ENCODE measurements at regions not wholly inside any gene's neighbourhood (a gene's known extent, or its start where the extent isn't known, plus 50 kb on each side); places are given as distances from the start of the nearest gene placed in this dataset.

DNA sequence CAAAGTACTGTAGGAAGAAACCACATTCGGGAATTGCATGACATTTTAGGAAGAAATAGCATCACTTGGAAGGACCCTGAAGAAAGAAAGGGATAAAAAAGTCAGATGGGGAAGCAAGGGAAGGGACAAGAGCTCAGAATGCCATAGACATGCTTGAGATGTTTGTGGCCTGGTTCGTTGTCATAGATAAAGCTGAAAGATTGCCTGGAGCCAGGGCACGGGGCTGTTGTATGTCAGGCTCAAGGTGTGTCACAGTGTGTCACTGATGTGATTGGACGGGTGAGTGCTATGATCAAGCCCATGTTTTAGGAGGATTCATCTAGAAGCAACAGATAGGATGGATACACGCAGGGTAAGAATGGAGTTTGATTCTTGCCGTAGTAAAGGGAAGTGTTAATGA is 216.2 kb upstream of the SOX4 start:
- no peak overlapping the region for H3K27ac ChIP-seq (ENCODE audit: low read length)
- H3K9me2 ChIP-seq (ENCODE audit: insufficient read depth, low read length): no peaks in the 10 kb centered on the region
- no peak overlapping the region for H3K4me3 ChIP-seq (ENCODE audit: low read length)
- H4K20me1 ChIP-seq (ENCODE audit: insufficient read depth): no peaks in the 10 kb centered on the region
- H3K9me3 ChIP-seq (ENCODE audit: low read length): no peaks in the 10 kb centered on the region
- no peak overlapping the region for H3K4me2 ChIP-seq (ENCODE audit: low read length)
- H3F3A ChIP-seq (ENCODE audit: insufficient read depth, low read length, poor library complexity, severe bottlenecking): no peaks in the 10 kb centered on the region
- no peaks in the 10 kb centered on the region for H3K27me3 ChIP-seq (ENCODE audit: insufficient read depth, low read depth, low read length)
- TF ChIP-seq SMC3 (conservative IDR thresholded peaks at IDR 0.05; ENCODE audit: poor library complexity) (no peak), CTCF (IDR thresholded peaks at IDR 0.05; ENCODE audit: poor library complexity, severe bottlenecking) (no peak), POLR2AphosphoS5 (IDR thresholded peaks at IDR 0.05) (no peak), TAF1 (IDR thresholded peaks at IDR 0.05; ENCODE audit: low read depth) (no peak), MXI1 (conservative IDR thresholded peaks at IDR 0.05; ENCODE audit: poor library complexity, severe bottlenecking) (no peak), RAD21 (conservative IDR thresholded peaks at IDR 0.05) (no peak), EZH2 (IDR thresholded peaks at IDR 0.05; ENCODE audit: borderline replicate concordance, insufficient read depth, low read length, poor library complexity, severe bottlenecking) (no peak)
- TF ChIP-seq, protein P1, sequence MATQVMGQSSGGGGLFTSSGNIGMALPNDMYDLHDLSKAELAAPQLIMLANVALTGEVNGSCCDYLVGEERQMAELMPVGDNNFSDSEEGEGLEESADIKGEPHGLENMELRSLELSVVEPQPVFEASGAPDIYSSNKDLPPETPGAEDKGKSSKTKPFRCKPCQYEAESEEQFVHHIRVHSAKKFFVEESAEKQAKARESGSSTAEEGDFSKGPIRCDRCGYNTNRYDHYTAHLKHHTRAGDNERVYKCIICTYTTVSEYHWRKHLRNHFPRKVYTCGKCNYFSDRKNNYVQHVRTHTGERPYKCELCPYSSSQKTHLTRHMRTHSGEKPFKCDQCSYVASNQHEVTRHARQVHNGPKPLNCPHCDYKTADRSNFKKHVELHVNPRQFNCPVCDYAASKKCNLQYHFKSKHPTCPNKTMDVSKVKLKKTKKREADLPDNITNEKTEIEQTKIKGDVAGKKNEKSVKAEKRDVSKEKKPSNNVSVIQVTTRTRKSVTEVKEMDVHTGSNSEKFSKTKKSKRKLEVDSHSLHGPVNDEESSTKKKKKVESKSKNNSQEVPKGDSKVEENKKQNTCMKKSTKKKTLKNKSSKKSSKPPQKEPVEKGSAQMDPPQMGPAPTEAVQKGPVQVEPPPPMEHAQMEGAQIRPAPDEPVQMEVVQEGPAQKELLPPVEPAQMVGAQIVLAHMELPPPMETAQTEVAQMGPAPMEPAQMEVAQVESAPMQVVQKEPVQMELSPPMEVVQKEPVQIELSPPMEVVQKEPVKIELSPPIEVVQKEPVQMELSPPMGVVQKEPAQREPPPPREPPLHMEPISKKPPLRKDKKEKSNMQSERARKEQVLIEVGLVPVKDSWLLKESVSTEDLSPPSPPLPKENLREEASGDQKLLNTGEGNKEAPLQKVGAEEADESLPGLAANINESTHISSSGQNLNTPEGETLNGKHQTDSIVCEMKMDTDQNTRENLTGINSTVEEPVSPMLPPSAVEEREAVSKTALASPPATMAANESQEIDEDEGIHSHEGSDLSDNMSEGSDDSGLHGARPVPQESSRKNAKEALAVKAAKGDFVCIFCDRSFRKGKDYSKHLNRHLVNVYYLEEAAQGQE (IDR thresholded peaks at IDR 0.05; ENCODE audit: borderline replicate concordance): no peak
- H3K79me2 ChIP-seq (replicated peaks; ENCODE audit: insufficient read depth, low read length): no peaks in the 10 kb centered on the region
- H3K9ac ChIP-seq (ENCODE audit: low read length): no peak overlapping the region
- H3K36me3 ChIP-seq (ENCODE audit: insufficient read depth, low read length): no peaks in the 10 kb centered on the region
- no peak overlapping the region for H2AFZ ChIP-seq (ENCODE audit: low read depth, low read length)

DNA sequence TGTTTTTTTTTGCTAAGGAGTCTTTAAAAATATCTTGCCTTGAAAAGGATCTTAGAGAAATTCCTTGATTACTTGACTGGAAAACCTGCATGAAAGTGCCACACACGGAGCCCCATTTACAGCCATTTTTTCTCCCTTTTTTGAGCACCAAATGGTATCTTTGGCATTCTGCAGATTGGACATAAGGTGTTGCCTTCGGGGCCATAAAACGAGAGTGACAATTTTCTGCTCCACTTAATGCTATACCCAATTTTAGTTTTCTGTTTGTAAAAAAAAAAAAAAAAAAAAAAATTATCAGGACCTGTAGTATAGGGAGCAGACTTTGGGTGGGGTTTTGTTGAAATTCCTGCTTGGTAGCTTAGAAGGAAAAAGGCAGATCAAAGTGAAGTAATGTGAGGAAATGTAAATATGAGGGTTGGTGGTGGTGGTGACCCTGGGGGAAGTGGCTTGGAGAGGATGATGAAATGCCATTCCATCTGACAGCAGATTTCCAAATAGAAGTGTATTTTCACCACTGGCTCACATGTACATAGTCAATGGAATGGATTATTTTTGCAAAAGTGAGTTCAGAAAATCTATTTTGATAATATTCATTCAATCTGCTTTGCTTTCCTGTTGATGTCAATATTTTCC is 212.1 kb upstream of the SOX4 start:
- Histone ChIP-seq H3K9ac (ENCODE audit: low read length) (no peak overlapping the region), H2AFZ (ENCODE audit: low read depth, low read length) (no peak overlapping the region), H3F3A (ENCODE audit: insufficient read depth, low read length, poor library complexity, severe bottlenecking) (no peaks in the 10 kb centered on the region), H3K27ac (ENCODE audit: low read length) (no peak overlapping the region), H3K9me2 (ENCODE audit: insufficient read depth, low read length) (no peaks in the 10 kb centered on the region), H3K27me3 (ENCODE audit: insufficient read depth, low read depth, low read length) (no peaks in the 10 kb centered on the region), H3K36me3 (ENCODE audit: insufficient read depth, low read length) (no peaks in the 10 kb centered on the region), H3K9me3 (ENCODE audit: low read length) (no peaks in the 10 kb centered on the region), H3K4me3 (ENCODE audit: low read length) (no peak overlapping the region), H3K4me2 (ENCODE audit: low read length) (no peak overlapping the region), H3K79me2 (replicated peaks; ENCODE audit: insufficient read depth, low read length) (no peaks in the 10 kb centered on the region), H4K20me1 (ENCODE audit: insufficient read depth) (no peaks in the 10 kb centered on the region)
- no peak for TF ChIP-seq EZH2 (IDR thresholded peaks at IDR 0.05; ENCODE audit: borderline replicate concordance, insufficient read depth, low read length, poor library complexity, severe bottlenecking)
- TF ChIP-seq TAF1 (IDR thresholded peaks at IDR 0.05; ENCODE audit: low read depth): no peak
- no peak for TF ChIP-seq RAD21 (conservative IDR thresholded peaks at IDR 0.05)
- TF ChIP-seq POLR2AphosphoS5 (IDR thresholded peaks at IDR 0.05): no peak
- no peak for TF ChIP-seq SMC3 (conservative IDR thresholded peaks at IDR 0.05; ENCODE audit: poor library complexity)
- TF ChIP-seq, protein P1 (IDR thresholded peaks at IDR 0.05; ENCODE audit: borderline replicate concordance): no peak
- TF ChIP-seq MXI1 (conservative IDR thresholded peaks at IDR 0.05; ENCODE audit: poor library complexity, severe bottlenecking): no peak
- TF ChIP-seq EP300 (conservative IDR thresholded peaks at IDR 0.05; ENCODE audit: poor library complexity, severe bottlenecking): no peak
- TF ChIP-seq CTCF (IDR thresholded peaks at IDR 0.05; ENCODE audit: poor library complexity, severe bottlenecking): no peak
